B cell (primary cell): ENCODE measurements at regions not wholly inside any gene's neighbourhood (a gene's known extent, or its start where the extent isn't known, plus 50 kb on each side); places are given as distances from the start of the nearest gene placed in this dataset.
"Not testable (repeated sequence)": the region's sequence is repeated elsewhere in the genome, so short reads cannot be mapped to it uniquely, and the experiment has no call there.

Experiments
- ATAC-seq: fragments of 200-7000 bp; cut with Tn5 transposase; one replicate; pipeline ENCODE4 v1.10.0; 2021; ENCODE audit warnings: low read depth, mild to moderate bottlenecking, moderate number of reproducible peaks, moderate library complexity
- CTCF ChIA-PET: fragments of 350-600 bp; sonication (Branson Sonifier 250); formaldehyde crosslinking; loops from one replicate; lab custom pipeline; 2021; ENCODE audit warnings: antibody characterized with exemption, inconsistent platforms; lab: Charles Lee
- POLR2A ChIA-PET: fragments of 350-600 bp; sonication (Branson Sonifier 250); formaldehyde crosslinking; loops from one replicate; lab custom pipeline; 2021; ENCODE audit warnings: antibody characterized with exemption; lab: Charles Lee
- DNase-seq: peaks from one replicate; pipeline ENCODE4 v3.0.0; 2013
- H2AFZ ChIP-seq: 2 replicates; pipeline ENCODE4 v1.6.1; 2012; ENCODE audit warnings: mild to moderate bottlenecking, low read depth, low read length; ENCODE audit not compliant: insufficient read depth, poor library complexity, severe bottlenecking
- H3K27ac ChIP-seq, 2 donors: 1 replicate in 1 of 2; 2 replicates in 1 of 2; pipeline ENCODE4 v1.5.1; 2012 to 2013; ENCODE audit warnings: low read length in 2 of 2, mild to moderate bottlenecking in 2 of 2, moderate library complexity in 1 of 2
- H3K27me3 ChIP-seq, 4 experiments: fragments of 200-600 bp in 1 of 4; sonication (generic) in 1 of 4; replicated peaks in 1 of 4; 1 replicate in 2 of 4; 2 replicates in 2 of 4; pipeline versions ENCODE4 v1.6.1 to v1.7.0; 2013 to 2016; ENCODE audit warnings: low read length in 3 of 4, mild to moderate bottlenecking in 2 of 4, mixed read lengths in 1 of 4, moderate library complexity in 1 of 4; ENCODE audit not compliant: insufficient read depth in 4 of 4, control insufficient read depth in 3 of 4; ENCODE audit errors: control extremely low read depth in 1 of 4
- H3K36me3 ChIP-seq, 2 experiments: replicated peaks in 1 of 2; 1 replicate in 1 of 2; 2 replicates in 1 of 2; pipeline versions ENCODE4 v1.6.1 to v1.7.1; 2013; ENCODE audit warnings: low read length in 1 of 2; ENCODE audit not compliant: insufficient read depth in 2 of 2, control insufficient read depth in 1 of 2; ENCODE audit errors: control extremely low read depth in 1 of 2, extremely low read depth in 1 of 2
- H3K4me1 ChIP-seq, 2 donors: fragments of 200-600 bp in 1 of 2; sonication (generic) in 1 of 2; 1 replicate in 1 of 2; 2 replicates in 1 of 2; pipeline versions ENCODE4 v1.5.1 to v1.6.1; 2013 to 2017; ENCODE audit warnings: low read length in 2 of 2; ENCODE audit not compliant: control insufficient read depth in 2 of 2, insufficient read depth in 2 of 2
- H3K4me2 ChIP-seq: replicated peaks from 2 replicates; pipeline ENCODE3; 2012; ENCODE audit warnings: mild to moderate bottlenecking, low read depth, low read length; ENCODE audit not compliant: poor library complexity, severe bottlenecking
- H3K4me3 ChIP-seq, 5 experiments: fragments of 200-600 bp in 1 of 5; sonication (generic) in 1 of 5; 1 replicate in 3 of 5; 2 replicates in 2 of 5; pipeline versions ENCODE4 v1.5.1 to v1.7.0; 2011 to 2016; ENCODE audit warnings: low read length in 4 of 5, mild to moderate bottlenecking in 4 of 5, low read depth in 2 of 5, control low read depth in 1 of 5, moderate library complexity in 1 of 5; ENCODE audit not compliant: insufficient read depth in 1 of 5; ENCODE audit errors: control extremely low read depth in 1 of 5, extremely low read depth in 1 of 5
- H3K79me2 ChIP-seq: fragments of 200-600 bp; sonication (generic); one replicate; pipeline ENCODE4 v1.6.0; 2016; ENCODE audit warnings: low read length; ENCODE audit not compliant: control insufficient read depth, insufficient read depth
- H3K9ac ChIP-seq: fragments of 200-600 bp; sonication (generic); 2 replicates; pipeline ENCODE4 v1.6.1; 2017; ENCODE audit warnings: mild to moderate bottlenecking, low read length, moderate library complexity
- H3K9me3 ChIP-seq, 3 donors: one replicate each; pipeline versions ENCODE4 v1.6.1 to v1.7.1; 2013; ENCODE audit warnings: low read length in 2 of 3; ENCODE audit not compliant: control insufficient read depth in 2 of 3, insufficient read depth in 1 of 3; ENCODE audit errors: control extremely low read depth in 1 of 3
- H4K20me1 ChIP-seq: 2 replicates; pipeline ENCODE4 v1.6.0; 2012; ENCODE audit warnings: mild to moderate bottlenecking, low read length; ENCODE audit not compliant: insufficient read depth, control insufficient read depth, poor library complexity, severe bottlenecking
- H3K27ac Mint-ChIP-seq: one replicate; pipeline ENCODE4 v1.8.0; 2021; ENCODE audit warnings: mixed read lengths
- H3K27me3 Mint-ChIP-seq: one replicate; pipeline ENCODE4 v1.8.0; 2021; ENCODE audit warnings: mixed read lengths
- H3K4me1 Mint-ChIP-seq: one replicate; pipeline ENCODE4 v1.8.0; 2021; ENCODE audit warnings: mixed read lengths
- H3K4me3 Mint-ChIP-seq: one replicate; pipeline ENCODE4 v1.8.0; 2021; ENCODE audit warnings: mixed read lengths
- H3K9me3 Mint-ChIP-seq: one replicate; pipeline ENCODE4 v1.8.0; 2022; ENCODE audit warnings: mixed read lengths; ENCODE audit not compliant: insufficient read depth
- CTCF ChIP-seq: fragments of 200-600 bp; IDR thresholded peaks from one replicate; pipeline ENCODE4 v1.8.0; 2022; ENCODE audit warnings: antibody characterized with exemption, mild to moderate bottlenecking
- EZH2 ChIP-seq: IDR thresholded peaks from 2 replicates; pipeline ENCODE4 v1.6.1; 2012; ENCODE audit warnings: borderline replicate concordance, low read depth, mild to moderate bottlenecking, moderate library complexity, low read length; ENCODE audit not compliant: insufficient read depth, poor library complexity, severe bottlenecking
- whole genome bisulfite sequencing: methylation state at CpG from one replicate; pipeline ENCODE4 v1.1.5; 2013; ENCODE audit warnings: missing lambda C conversion rate; ENCODE audit not compliant: insufficient coverage; 5-methylcytosine and 5-hydroxymethylcytosine counted together
- intact Hi-C: fragments of 100-400 bp; cut with micrococcal nuclease; formaldehyde crosslinking; loops from one replicate; pipeline ENCODE4 v1.10.0; 2022

- no peaks in the 10 kb centered on the region for H3K27me3 Mint-ChIP-seq
- ChIA-PET CTCF (no interaction called here), POLR2A (no interaction called here)
- TF ChIP-seq CTCF (no peak), EZH2 (no peak)
- no peaks in the 10 kb centered on the region for H4K20me1 ChIP-seq
- intact Hi-C loops = no loop called here
- H3K4me3 ChIP-seq = no peak overlapping the region
- no peak overlapping the region for H3K27ac ChIP-seq
- no peaks in the 10 kb centered on the region for H3K9me3 Mint-ChIP-seq
- H3K4me1 Mint-ChIP-seq = no peaks in the 10 kb centered on the region
- no peak overlapping the region for H3K4me3 Mint-ChIP-seq
- H3K27me3 ChIP-seq = no peaks in the 10 kb centered on the region
- DNase-seq (no peak), ATAC-seq (no peak)
- H3K9me3 ChIP-seq = no peaks in the 10 kb centered on the region
- H2AFZ ChIP-seq = no peak overlapping the region
- H3K4me1 ChIP-seq = no peaks in the 10 kb centered on the region
- no peak overlapping the region for H3K4me2 ChIP-seq
- WGBS = no CpG with 5 or more reads among the region's 1 CpG
- H3K27ac Mint-ChIP-seq = no peak overlapping the region
- no peaks in the 10 kb centered on the region for H3K36me3 ChIP-seq
- no peak overlapping the region for H3K9ac ChIP-seq
- no peaks in the 10 kb centered on the region for H3K79me2 ChIP-seq
Measured at GRCh38 chr3:21962456-21962855, 211.4 kb upstream of the ZNF385D start.

GRCh38 chr3:21966457-21966856 is 215.4 kb upstream of the ZNF385D start:
- H3K27me3 Mint-ChIP-seq, intact Hi-C loops, H3K4me2 ChIP-seq, H3K9me3 ChIP-seq, H3K9ac ChIP-seq, H3K4me3 Mint-ChIP-seq, H2AFZ ChIP-seq, H3K4me3 ChIP-seq, H3K27ac ChIP-seq, H3K36me3 ChIP-seq, H3K4me1 Mint-ChIP-seq, ATAC-seq, H3K27me3 ChIP-seq, H3K79me2 ChIP-seq, H3K27ac Mint-ChIP-seq, CTCF ChIA-PET, H4K20me1 ChIP-seq, H3K4me1 ChIP-seq, DNase-seq, POLR2A ChIA-PET, H3K9me3 Mint-ChIP-seq: not testable (repeated sequence)
- WGBS = 90% methylated on average over 7 of the region's 8 CpGs
